HEK293T (cell line): ENCODE measurements at regions not wholly inside any gene's neighbourhood (a gene's known extent, or its start where the extent isn't known, plus 50 kb on each side); places are given as distances from the start of the nearest gene placed in this dataset.

ENCODE experiments used
- BHLHE40 ChIP-seq: fragments of 450-650 bp; IDR thresholded peaks from 2 replicates; pipeline ENCODE4 v1.6.1; 2016; ENCODE audit warnings: mild to moderate bottlenecking, moderate library complexity, borderline replicate concordance
- FOXA1 ChIP-seq: fragments of 450-650 bp; IDR thresholded peaks from 2 replicates; pipeline ENCODE4 v1.6.1; 2016; ENCODE audit warnings: mild to moderate bottlenecking
- FOXM1 ChIP-seq: fragments of 450-650 bp; IDR thresholded peaks from 2 replicates; pipeline ENCODE4 v1.6.1; 2017; ENCODE audit warnings: mild to moderate bottlenecking, borderline replicate concordance
- HDGF ChIP-seq: fragments of 450-650 bp; IDR thresholded peaks from 2 replicates; pipeline ENCODE4 v1.6.1; 2017; ENCODE audit warnings: antibody characterized with exemption, borderline replicate concordance
- LEF1 ChIP-seq: fragments of 450-650 bp; IDR thresholded peaks from 2 replicates; pipeline ENCODE4 v1.6.1; 2017; ENCODE audit warnings: mild to moderate bottlenecking, borderline replicate concordance
- NFRKB ChIP-seq: fragments of 450-650 bp; IDR thresholded peaks from 2 replicates; pipeline ENCODE4 v1.6.1; 2016; ENCODE audit warnings: mild to moderate bottlenecking, moderate library complexity
- SP1 ChIP-seq: fragments of 450-650 bp; IDR thresholded peaks from 2 replicates; pipeline ENCODE4 v1.6.1; 2017
- SUZ12 ChIP-seq: fragments of 450-650 bp; IDR thresholded peaks from 2 replicates; pipeline ENCODE4 v1.6.1; 2016; ENCODE audit warnings: mild to moderate bottlenecking
- TARDBP ChIP-seq: fragments of 450-650 bp; IDR thresholded peaks from 2 replicates; pipeline ENCODE4 v1.6.1; 2016

- TF ChIP-seq FOXM1 (no peak), BHLHE40 (no peak), LEF1 (no peak), TARDBP (no peak), SUZ12 (no peak), NFRKB (no peak), SP1 (no peak), FOXA1 (no peak), HDGF (no peak)
Observed at GRCh38 chr10:83750604-83751003, 388.7 kb upstream of the GHITM start.
